ENCODE measurements at regions not wholly inside any gene's neighbourhood (a gene's known extent, or its start where the extent isn't known, plus 50 kb on each side); places are given as distances from the start of the nearest gene placed in this dataset.

DNA sequence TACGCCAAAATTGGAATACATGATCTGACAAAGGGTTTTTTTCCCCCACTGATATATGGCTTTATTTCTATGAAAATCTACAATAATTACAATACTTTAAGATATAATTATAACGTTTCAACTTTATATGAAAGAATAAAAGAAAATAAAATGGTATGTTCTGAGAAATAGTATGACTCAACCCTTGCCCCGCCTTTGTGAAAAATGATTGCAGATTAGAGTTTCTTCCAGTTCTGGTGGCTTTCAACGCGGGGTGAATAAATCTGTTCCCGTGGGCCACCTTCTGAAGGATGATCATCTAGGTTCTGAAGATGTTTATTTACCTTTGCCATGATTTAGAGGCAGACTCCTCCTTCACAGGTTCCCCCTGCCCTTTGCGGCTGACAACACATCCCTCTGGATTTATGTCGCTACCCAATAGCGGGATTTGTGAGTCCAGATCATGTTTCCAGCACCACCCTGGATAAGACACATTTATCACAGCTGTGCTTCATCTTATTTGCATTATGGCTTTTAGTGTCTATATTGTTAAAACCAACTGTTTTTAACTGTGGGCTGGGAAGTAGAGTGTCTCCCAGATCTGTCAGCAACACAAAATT is 607.0 kb upstream of the KIRREL3 start:
- Histone ChIP-seq H3K9ac (no peak overlapping the region), H3K79me2 (ENCODE audit: insufficient read depth) (no peaks in the 10 kb centered on the region), H3K4me1 (ENCODE audit: control insufficient read depth in 1 of 2, insufficient read depth in 2 of 2, low read depth in 1 of 2, low read length in 1 of 2) (no peaks in the 10 kb centered on the region), H3K4me2 (no peak overlapping the region), H3K27me3 (ENCODE audit: insufficient read depth) (no peaks in the 10 kb centered on the region), H3K36me3 (replicated peaks in 1 of 2; ENCODE audit: control insufficient read depth in 1 of 2, insufficient read depth in 2 of 2, low read length in 1 of 2) (no peaks in the 10 kb centered on the region), H3K4me3 (ENCODE audit: low read depth in 2 of 2, low read length in 1 of 2) (no peak overlapping the region), H3F3A (replicated peaks; ENCODE audit: insufficient read depth) (no peaks in the 10 kb centered on the region), H4K20me1 (ENCODE audit: insufficient read depth) (no peaks in the 10 kb centered on the region), H3K27ac (ENCODE audit: low read depth in 2 of 2, low read length in 1 of 2) (no peak overlapping the region), H2AFZ (ENCODE audit: low read depth) (no peak overlapping the region), H3K9me2 (no peaks in the 10 kb centered on the region), H3K9me3 (no peaks in the 10 kb centered on the region)
- POLR2A ChIA-PET: no interaction called here
- no peak for DNase-seq
- TF ChIP-seq RXRA (IDR thresholded peaks at IDR 0.05; ENCODE audit: borderline replicate concordance, low read depth) (no peak), RAD21 (IDR thresholded peaks at IDR 0.05; ENCODE audit: low read length) (no peak), NRF1 (IDR thresholded peaks at IDR 0.05; ENCODE audit: low read depth, low read length) (no peak), TAF1 (IDR thresholded peaks at IDR 0.05; ENCODE audit: borderline replicate concordance, low read depth, low read length) (no peak), GATA2 (CRISPR knock-in tag; IDR thresholded peaks at IDR 0.05) (no peak), NFIC (IDR thresholded peaks at IDR 0.05; ENCODE audit: borderline replicate concordance) (no peak), CHD2 (IDR thresholded peaks at IDR 0.05; ENCODE audit: low read length, partially characterized antibody) (no peak), RCOR1 (IDR thresholded peaks at IDR 0.05; ENCODE audit: low read length) (no peak)
- WGBS (ENCODE audit: low lambda C conversion rate): 43% methylated on average over 9 of the region's 9 CpGs
- CTCF ChIA-PET: interaction anchor here (0.7 kb wide), 1 partner anchor 590 kb away, joined by 3 read pairs; no protein-coding TSS in a partner anchor

- Histone ChIP-seq H3K79me2 (ENCODE audit: insufficient read depth) (no peaks in the 10 kb centered on the region), H3K36me3 (replicated peaks in 1 of 2; ENCODE audit: control insufficient read depth in 1 of 2, insufficient read depth in 2 of 2, low read length in 1 of 2) (no peaks in the 10 kb centered on the region), H2AFZ (ENCODE audit: low read depth) (no peak overlapping the region), H3K4me2 (no peak overlapping the region), H3K27ac (ENCODE audit: low read depth in 2 of 2, low read length in 1 of 2) (no peak overlapping the region), H4K20me1 (ENCODE audit: insufficient read depth) (no peaks in the 10 kb centered on the region), H3K27me3 (ENCODE audit: insufficient read depth) (no peaks in the 10 kb centered on the region), H3K9me3 (no peaks in the 10 kb centered on the region), H3K9ac (no peak overlapping the region), H3K4me1 (ENCODE audit: control insufficient read depth in 1 of 2, insufficient read depth in 2 of 2, low read depth in 1 of 2, low read length in 1 of 2) (peaks cover 0 to 2% of the 10 kb centered on the region in 2 experiments; a peak in 1 of 4 replicates), H3F3A (replicated peaks; ENCODE audit: insufficient read depth) (no peaks in the 10 kb centered on the region), H3K4me3 (ENCODE audit: low read depth in 2 of 2, low read length in 1 of 2) (no peak overlapping the region), H3K9me2 (no peaks in the 10 kb centered on the region)
- ChIA-PET CTCF (no interaction called here), POLR2A (no interaction called here)
- no peak for TF ChIP-seq EZH2phosphoT487 (IDR thresholded peaks at IDR 0.05; ENCODE audit: borderline replicate concordance, low read depth)
- TF ChIP-seq MEF2A (IDR thresholded peaks at IDR 0.05; ENCODE audit: borderline replicate concordance, low read depth): no peak
- no peak for TF ChIP-seq EP300 (IDR thresholded peaks at IDR 0.05; ENCODE audit: borderline replicate concordance in 1 of 2, low read depth in 1 of 2, low read length in 1 of 2)
- TF ChIP-seq JUND (IDR thresholded peaks at IDR 0.05): no peak
- TF ChIP-seq, protein P1, sequence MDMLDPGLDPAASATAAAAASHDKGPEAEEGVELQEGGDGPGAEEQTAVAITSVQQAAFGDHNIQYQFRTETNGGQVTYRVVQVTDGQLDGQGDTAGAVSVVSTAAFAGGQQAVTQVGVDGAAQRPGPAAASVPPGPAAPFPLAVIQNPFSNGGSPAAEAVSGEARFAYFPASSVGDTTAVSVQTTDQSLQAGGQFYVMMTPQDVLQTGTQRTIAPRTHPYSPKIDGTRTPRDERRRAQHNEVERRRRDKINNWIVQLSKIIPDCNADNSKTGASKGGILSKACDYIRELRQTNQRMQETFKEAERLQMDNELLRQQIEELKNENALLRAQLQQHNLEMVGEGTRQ (IDR thresholded peaks at IDR 0.05; ENCODE audit: borderline replicate concordance, low read depth, low read length): no peak
- TF ChIP-seq FOSL2 (IDR thresholded peaks at IDR 0.05; ENCODE audit: borderline replicate concordance, low read depth): no peak
- no peak for TF ChIP-seq RXRA (IDR thresholded peaks at IDR 0.05; ENCODE audit: borderline replicate concordance, low read depth)
- no peak for TF ChIP-seq ELF1 (IDR thresholded peaks at IDR 0.05)
- TF ChIP-seq TCF12 (IDR thresholded peaks at IDR 0.05): no peak
- TF ChIP-seq TEAD4 (IDR thresholded peaks at IDR 0.05; ENCODE audit: borderline replicate concordance, insufficient read depth): no peak
- TF ChIP-seq GATA2 (CRISPR knock-in tag; IDR thresholded peaks at IDR 0.05): no peak
- TF ChIP-seq SIN3A (IDR thresholded peaks at IDR 0.05; ENCODE audit: borderline replicate concordance, low read depth, low read length): no peak
- TF ChIP-seq NRF1 (IDR thresholded peaks at IDR 0.05; ENCODE audit: low read depth, low read length): no peak
- no peak for TF ChIP-seq MXI1 (IDR thresholded peaks at IDR 0.05; ENCODE audit: low read depth, low read length)
- TF ChIP-seq, protein P2, sequence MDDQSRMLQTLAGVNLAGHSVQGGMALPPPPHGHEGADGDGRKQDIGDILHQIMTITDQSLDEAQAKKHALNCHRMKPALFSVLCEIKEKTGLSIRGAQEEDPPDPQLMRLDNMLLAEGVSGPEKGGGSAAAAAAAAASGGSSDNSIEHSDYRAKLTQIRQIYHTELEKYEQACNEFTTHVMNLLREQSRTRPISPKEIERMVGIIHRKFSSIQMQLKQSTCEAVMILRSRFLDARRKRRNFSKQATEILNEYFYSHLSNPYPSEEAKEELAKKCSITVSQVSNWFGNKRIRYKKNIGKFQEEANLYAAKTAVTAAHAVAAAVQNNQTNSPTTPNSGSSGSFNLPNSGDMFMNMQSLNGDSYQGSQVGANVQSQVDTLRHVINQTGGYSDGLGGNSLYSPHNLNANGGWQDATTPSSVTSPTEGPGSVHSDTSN (IDR thresholded peaks at IDR 0.05): no peak
- TF ChIP-seq RFX5 (IDR thresholded peaks at IDR 0.05; ENCODE audit: low read length): no peak
- 15% methylated on average over 3 of the region's 3 CpGs for WGBS (ENCODE audit: low lambda C conversion rate)
- no peak for DNase-seq
Measured at GRCh38 chr11:127601578-127601977, 601.0 kb upstream of the KIRREL3 start.

All from SK-N-SH (cell line).